PC-9 (cell line): ENCODE measurements at regions not wholly inside any gene's neighbourhood (a gene's known extent, or its start where the extent isn't known, plus 50 kb on each side); places are given as distances from the start of the nearest gene placed in this dataset.

Source experiments
- BruUV-seq: library from RNA; stranded (reverse); fragments of 400-500 nt; replicated peaks from 2 replicates; lab custom pipeline; 2021; lab: Mats Ljungman, UMichigan
- CTCF ChIA-PET: fragments of 300-600 bp; sonication (Branson Sonifier 250); formaldehyde crosslinking; loops from one replicate; lab custom pipeline; 2022; ENCODE audit warnings: antibody characterized with exemption; lab: Charles Lee
- POLR2A ChIA-PET: fragments of 300-600 bp; sonication (Branson Sonifier 250); formaldehyde crosslinking; loops from one replicate; lab custom pipeline; 2022; ENCODE audit warnings: antibody characterized with exemption; ENCODE audit not compliant: unreplicated experiment; lab: Charles Lee
- DNase-seq, 2 experiments: peaks; one replicate each; pipeline versions ENCODE4 v3.0.0 to v3.0.0-alpha.2; 2015 to 2022; ENCODE audit warnings: mixed read lengths in 1 of 2
- H2AFZ ChIP-seq: fragments of 200-600 bp; sonication (generic); 2 replicates; pipeline ENCODE4 v1.8.1; 2017; ENCODE audit warnings: antibody characterized with exemption
- H3F3A ChIP-seq: fragments of 200-600 bp; sonication (generic); 2 replicates; pipeline ENCODE4 v1.8.1; 2017; ENCODE audit warnings: antibody characterized with exemption, mild to moderate bottlenecking, low read depth; ENCODE audit not compliant: insufficient read depth
- H3K27ac ChIP-seq: fragments of 200-600 bp; sonication (generic); 2 replicates; pipeline ENCODE4 v1.6.1; 2016; ENCODE audit warnings: mixed run types
- H3K27me3 ChIP-seq: fragments of 200-600 bp; sonication (generic); 2 replicates; pipeline ENCODE4 v1.6.1; 2016; ENCODE audit warnings: low read depth, mixed run types; ENCODE audit not compliant: insufficient read depth
- H3K36me3 ChIP-seq: fragments of 200-600 bp; sonication (generic); 2 replicates; pipeline ENCODE4 v1.6.1; 2016; ENCODE audit warnings: low read depth, mixed run types
- H3K4me1 ChIP-seq: fragments of 200-600 bp; sonication (generic); replicated peaks from 2 replicates; pipeline ENCODE4 v1.6.1; 2016; ENCODE audit warnings: mixed run types; ENCODE audit not compliant: insufficient read depth
- H3K4me2 ChIP-seq: fragments of 200-600 bp; sonication (generic); 2 replicates; pipeline ENCODE4 v1.6.1; 2017; ENCODE audit warnings: mixed run types
- H3K4me3 ChIP-seq: fragments of 200-600 bp; sonication (generic); 2 replicates; pipeline ENCODE4 v1.6.1; 2016; ENCODE audit warnings: mixed run types
- H3K79me2 ChIP-seq: fragments of 200-600 bp; sonication (generic); 2 replicates; pipeline ENCODE4 v1.6.1; 2017; ENCODE audit warnings: low read depth, mixed run types
- H3K9me2 ChIP-seq: fragments of 200-600 bp; sonication (generic); 2 replicates; pipeline ENCODE4 v1.8.1; 2017; ENCODE audit warnings: mild to moderate bottlenecking; ENCODE audit not compliant: insufficient read depth
- H3K9me3 ChIP-seq: fragments of 200-600 bp; sonication (generic); 2 replicates; pipeline ENCODE4 v1.8.1; 2016; ENCODE audit warnings: low read depth; ENCODE audit not compliant: insufficient read depth
- H4K20me1 ChIP-seq: fragments of 200-600 bp; sonication (generic); 2 replicates; pipeline ENCODE4 v1.8.1; 2017; ENCODE audit not compliant: insufficient read depth
- EZH2 ChIP-seq: fragments of 200-600 bp; sonication (generic); IDR thresholded peaks from 2 replicates; pipeline ENCODE4 v1.8.0; 2017; ENCODE audit warnings: antibody characterized with exemption, low read depth
- intact Hi-C: fragments of 100-400 bp; cut with micrococcal nuclease; formaldehyde crosslinking; loops from one replicate; pipeline ENCODE4 v1.10.0; 2022; ENCODE audit not compliant: unreplicated experiment
- TF ChIP-seq, protein P1 (sequence below): fragments of 200-600 bp; sonication (generic); conservative IDR thresholded peaks from 2 replicates; pipeline ENCODE4 v1.6.1; 2017; ENCODE audit warnings: mixed run types, antibody characterized with exemption, mild to moderate bottlenecking, moderate library complexity

DNA sequence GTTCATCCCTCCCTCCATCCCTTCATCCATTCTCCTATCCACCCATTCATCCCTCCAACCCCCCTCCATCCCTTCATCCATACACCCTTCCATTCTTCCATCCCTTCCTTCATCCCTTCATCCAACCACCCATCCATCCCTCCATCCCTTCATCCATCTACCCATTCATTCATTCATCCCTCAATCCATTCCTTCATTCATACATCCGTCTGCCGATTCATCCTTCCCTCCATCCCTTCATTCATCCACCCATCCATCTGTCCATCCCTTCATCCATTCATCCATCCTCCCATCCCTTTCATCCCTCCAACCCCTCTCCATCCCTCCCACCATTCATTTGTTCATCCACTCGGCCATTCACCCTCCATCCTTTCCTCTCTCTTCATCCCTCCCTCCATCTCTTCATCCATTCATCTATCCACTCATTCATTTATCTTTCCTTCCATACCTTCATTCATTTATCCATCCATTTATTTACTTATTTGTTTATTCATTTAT, 95.7 kb downstream of the FOXL1 start:
- H3F3A ChIP-seq = no peaks in the 10 kb centered on the region
- ChIA-PET CTCF (no interaction called here), POLR2A (no interaction called here)
- H4K20me1 ChIP-seq = no peaks in the 10 kb centered on the region
- H3K79me2 ChIP-seq = no peaks in the 10 kb centered on the region
- H3K4me3 ChIP-seq = no peak overlapping the region
- H2AFZ ChIP-seq = no peak overlapping the region
- DNase-seq = no peak
- H3K4me2 ChIP-seq = no peak overlapping the region
- H3K27ac ChIP-seq = no peak overlapping the region
- peaks cover 61% of the 10 kb centered on the region for H3K27me3 ChIP-seq
- TF ChIP-seq EZH2 = no peak
- TF ChIP-seq, protein P1, sequence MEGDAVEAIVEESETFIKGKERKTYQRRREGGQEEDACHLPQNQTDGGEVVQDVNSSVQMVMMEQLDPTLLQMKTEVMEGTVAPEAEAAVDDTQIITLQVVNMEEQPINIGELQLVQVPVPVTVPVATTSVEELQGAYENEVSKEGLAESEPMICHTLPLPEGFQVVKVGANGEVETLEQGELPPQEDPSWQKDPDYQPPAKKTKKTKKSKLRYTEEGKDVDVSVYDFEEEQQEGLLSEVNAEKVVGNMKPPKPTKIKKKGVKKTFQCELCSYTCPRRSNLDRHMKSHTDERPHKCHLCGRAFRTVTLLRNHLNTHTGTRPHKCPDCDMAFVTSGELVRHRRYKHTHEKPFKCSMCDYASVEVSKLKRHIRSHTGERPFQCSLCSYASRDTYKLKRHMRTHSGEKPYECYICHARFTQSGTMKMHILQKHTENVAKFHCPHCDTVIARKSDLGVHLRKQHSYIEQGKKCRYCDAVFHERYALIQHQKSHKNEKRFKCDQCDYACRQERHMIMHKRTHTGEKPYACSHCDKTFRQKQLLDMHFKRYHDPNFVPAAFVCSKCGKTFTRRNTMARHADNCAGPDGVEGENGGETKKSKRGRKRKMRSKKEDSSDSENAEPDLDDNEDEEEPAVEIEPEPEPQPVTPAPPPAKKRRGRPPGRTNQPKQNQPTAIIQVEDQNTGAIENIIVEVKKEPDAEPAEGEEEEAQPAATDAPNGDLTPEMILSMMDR = no peak
- intact Hi-C loops = no loop called here
- H3K9me3 ChIP-seq = no peaks in the 10 kb centered on the region
- H3K9me2 ChIP-seq = no peaks in the 10 kb centered on the region
- BruUV-seq = no TSS peak
- no peaks in the 10 kb centered on the region for H3K4me1 ChIP-seq
- H3K36me3 ChIP-seq = no peaks in the 10 kb centered on the region

- H3K4me2 ChIP-seq = no peak overlapping the region
- no peak for TF ChIP-seq EZH2
- TF ChIP-seq, protein P1 = no peak
- H3K79me2 ChIP-seq = no peaks in the 10 kb centered on the region
- no peaks in the 10 kb centered on the region for H3K4me1 ChIP-seq
- no peaks in the 10 kb centered on the region for H4K20me1 ChIP-seq
- H2AFZ ChIP-seq = no peak overlapping the region
- H3K36me3 ChIP-seq = no peaks in the 10 kb centered on the region
- peaks cover 60% of the 10 kb centered on the region for H3K27me3 ChIP-seq
- no TSS peak for BruUV-seq
- H3K9me2 ChIP-seq = no peaks in the 10 kb centered on the region
- intact Hi-C loops = no loop called here
- CTCF ChIA-PET = no interaction called here
- POLR2A ChIA-PET = no interaction called here
- H3F3A ChIP-seq = no peaks in the 10 kb centered on the region
- no peaks in the 10 kb centered on the region for H3K9me3 ChIP-seq
- DNase-seq = no peak
- no peak overlapping the region for H3K4me3 ChIP-seq
- no peak overlapping the region for H3K27ac ChIP-seq
Observed at GRCh38 chr16:86676254-86676670, 97.9 kb downstream of the FOXL1 start.

- BruUV-seq = no TSS peak
- Histone ChIP-seq H4K20me1 (no peaks in the 10 kb centered on the region), H3K4me1 (no peaks in the 10 kb centered on the region), H3K4me2 (no peak overlapping the region), H3K79me2 (no peaks in the 10 kb centered on the region), H3F3A (no peaks in the 10 kb centered on the region), H3K27ac (no peak overlapping the region), H3K27me3 (peaks cover 60% of the 10 kb centered on the region), H2AFZ (no peak overlapping the region), H3K9me3 (no peaks in the 10 kb centered on the region), H3K4me3 (no peak overlapping the region), H3K36me3 (no peaks in the 10 kb centered on the region), H3K9me2 (no peaks in the 10 kb centered on the region)
- CTCF ChIA-PET = no interaction called here
- TF ChIP-seq EZH2 = no peak
- TF ChIP-seq, protein P1 = no peak
- POLR2A ChIA-PET = no interaction called here
- no peak for DNase-seq
- intact Hi-C loops = no loop called here
Observed at GRCh38 chr16:86679490-86679889, 101.1 kb downstream of the FOXL1 start.
